ENCODE measurements at regions not wholly inside any gene's neighbourhood (a gene's known extent, or its start where the extent isn't known, plus 50 kb on each side); places are given as distances from the start of the nearest gene placed in this dataset.

DNA sequence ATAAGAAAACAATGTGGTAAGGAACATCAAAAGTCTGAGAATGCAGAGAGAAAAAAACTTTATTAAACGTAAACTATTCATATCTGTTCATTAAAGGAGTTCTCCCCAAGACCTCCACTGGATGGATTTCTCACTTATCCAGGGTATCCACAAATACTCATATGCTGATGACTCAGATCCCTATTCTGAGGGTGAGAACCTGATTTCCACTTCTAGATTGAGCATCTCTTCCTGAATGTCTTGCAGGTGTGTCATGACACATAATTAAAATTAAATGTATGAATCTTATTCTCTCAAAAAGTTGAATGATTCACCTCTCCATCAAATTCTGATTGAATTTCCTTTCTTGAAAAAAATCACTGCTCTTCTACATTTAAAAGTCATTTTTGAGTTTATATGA, 199.9 kb downstream of the MFSD1 start:
- Histone ChIP-seq H3K36me3 (ENCODE audit: control insufficient read depth in 1 of 2, insufficient read depth in 2 of 2, low read length in 2 of 2) (no peaks in the 10 kb centered on the region), H3K9ac (ENCODE audit: low read depth in 1 of 2, low read length in 2 of 2) (no peak overlapping the region), H3K27ac (ENCODE audit: low read depth, low read length) (no peak overlapping the region)

GRCh38 chr3:159005137-159005536, 203.3 kb downstream of the MFSD1 start:
- Histone ChIP-seq H3K4me3 (ENCODE audit: low read depth in 1 of 2, low read length in 2 of 2) (no peak overlapping the region), H3K4me1 (ENCODE audit: control insufficient read depth in 1 of 2, insufficient read depth in 2 of 2, low read length in 2 of 2) (no peaks in the 10 kb centered on the region), H3K9ac (ENCODE audit: low read depth in 1 of 2, low read length in 2 of 2) (no peak overlapping the region), H3K27me3 (ENCODE audit: control insufficient read depth in 1 of 2, insufficient read depth in 2 of 2, low read length in 2 of 2) (no peaks in the 10 kb centered on the region), H3K27ac (ENCODE audit: low read depth, low read length) (no peak overlapping the region), H3K9me3 (ENCODE audit: control insufficient read depth in 1 of 2, low read length in 2 of 2) (no peaks in the 10 kb centered on the region), H3K36me3 (ENCODE audit: control insufficient read depth in 1 of 2, insufficient read depth in 2 of 2, low read length in 2 of 2) (no peaks in the 10 kb centered on the region)

More for the DNA sequence above, 199.9 kb downstream of the MFSD1 start:
- Histone ChIP-seq H3K4me3 (ENCODE audit: low read depth in 1 of 2, low read length in 2 of 2) (no peak overlapping the region), H3K4me1 (ENCODE audit: control insufficient read depth in 1 of 2, insufficient read depth in 2 of 2, low read length in 2 of 2) (no peaks in the 10 kb centered on the region), H3K9me3 (ENCODE audit: control insufficient read depth in 1 of 2, low read length in 2 of 2) (no peaks in the 10 kb centered on the region), H3K27me3 (ENCODE audit: control insufficient read depth in 1 of 2, insufficient read depth in 2 of 2, low read length in 2 of 2) (no peaks in the 10 kb centered on the region)

- Histone ChIP-seq H3K4me1 (ENCODE audit: control insufficient read depth in 1 of 2, insufficient read depth in 2 of 2, low read length in 2 of 2) (no peaks in the 10 kb centered on the region), H3K36me3 (ENCODE audit: control insufficient read depth in 1 of 2, insufficient read depth in 2 of 2, low read length in 2 of 2) (no peaks in the 10 kb centered on the region), H3K27me3 (ENCODE audit: control insufficient read depth in 1 of 2, insufficient read depth in 2 of 2, low read length in 2 of 2) (no peaks in the 10 kb centered on the region), H3K9me3 (ENCODE audit: control insufficient read depth in 1 of 2, low read length in 2 of 2) (no peaks in the 10 kb centered on the region), H3K9ac (ENCODE audit: low read depth in 1 of 2, low read length in 2 of 2) (no peak overlapping the region), H3K27ac (ENCODE audit: low read depth, low read length) (no peak overlapping the region), H3K4me3 (ENCODE audit: low read depth in 1 of 2, low read length in 2 of 2) (no peak overlapping the region)
Measured at GRCh38 chr3:159007331-159007730, 205.5 kb downstream of the MFSD1 start.

DNA sequence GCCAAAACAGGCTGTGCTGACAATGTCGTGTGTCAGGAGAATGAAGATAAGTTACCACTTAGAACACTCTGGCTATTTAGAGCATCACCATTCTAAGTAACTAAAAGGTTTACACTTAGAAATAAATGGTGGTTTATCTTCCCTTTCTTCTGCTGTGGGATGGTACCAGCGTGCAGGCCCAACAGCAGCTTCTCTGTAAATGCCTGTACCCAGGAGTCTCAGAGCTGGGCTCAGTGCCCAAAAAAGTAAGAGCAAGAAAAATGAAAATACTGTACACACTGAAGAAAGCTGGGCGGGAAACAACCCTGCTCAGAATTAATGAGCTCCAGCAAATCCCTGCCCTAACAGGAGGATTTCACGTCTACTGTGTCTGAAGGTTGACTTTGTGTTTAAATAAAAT, 206.5 kb downstream of the MFSD1 start:
- Histone ChIP-seq H3K4me1 (ENCODE audit: control insufficient read depth in 1 of 2, insufficient read depth in 2 of 2, low read length in 2 of 2) (no peaks in the 10 kb centered on the region), H3K36me3 (ENCODE audit: control insufficient read depth in 1 of 2, insufficient read depth in 2 of 2, low read length in 2 of 2) (no peaks in the 10 kb centered on the region), H3K9me3 (ENCODE audit: control insufficient read depth in 1 of 2, low read length in 2 of 2) (no peaks in the 10 kb centered on the region), H3K27me3 (ENCODE audit: control insufficient read depth in 1 of 2, insufficient read depth in 2 of 2, low read length in 2 of 2) (no peaks in the 10 kb centered on the region), H3K27ac (ENCODE audit: low read depth, low read length) (no peak overlapping the region), H3K9ac (ENCODE audit: low read depth in 1 of 2, low read length in 2 of 2) (no peak overlapping the region), H3K4me3 (ENCODE audit: low read depth in 1 of 2, low read length in 2 of 2) (no peak overlapping the region)

DNA sequence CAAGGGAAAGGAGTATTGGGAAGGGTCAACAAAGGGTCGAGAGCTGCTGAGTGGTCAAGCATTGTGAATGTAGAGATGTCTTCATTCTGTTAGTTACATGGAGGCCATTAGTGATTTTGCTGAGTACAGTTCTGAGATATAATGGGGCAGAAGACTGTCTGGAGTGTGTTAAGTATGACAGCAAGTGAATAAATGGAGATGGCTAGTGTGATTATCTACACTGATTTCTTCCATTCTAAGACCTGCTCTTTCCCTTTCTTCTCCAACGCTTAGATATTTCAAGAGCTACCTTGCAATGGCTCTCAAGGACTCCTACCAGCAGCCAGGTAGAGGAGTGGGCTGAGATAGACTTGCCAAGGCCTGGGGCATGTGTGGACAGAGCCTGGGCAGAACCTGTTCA, 216.5 kb downstream of the MFSD1 start:
- H3K9ac ChIP-seq (ENCODE audit: low read depth in 1 of 2, low read length in 2 of 2), result no peak overlapping the region
- H3K9me3 ChIP-seq (ENCODE audit: control insufficient read depth in 1 of 2, low read length in 2 of 2), result peaks cover 0 to 2% of the 10 kb centered on the region in 2 donors
- no peak overlapping the region for H3K4me3 ChIP-seq (ENCODE audit: low read depth in 1 of 2, low read length in 2 of 2)
- no peaks in the 10 kb centered on the region for H3K4me1 ChIP-seq (ENCODE audit: control insufficient read depth in 1 of 2, insufficient read depth in 2 of 2, low read length in 2 of 2)
- H3K27me3 ChIP-seq (ENCODE audit: control insufficient read depth in 1 of 2, insufficient read depth in 2 of 2, low read length in 2 of 2), result no peaks in the 10 kb centered on the region
- no peak overlapping the region for H3K27ac ChIP-seq (ENCODE audit: low read depth, low read length)
- no peaks in the 10 kb centered on the region for H3K36me3 ChIP-seq (ENCODE audit: control insufficient read depth in 1 of 2, insufficient read depth in 2 of 2, low read length in 2 of 2)

GRCh38 chr3:159025733-159026132, 223.9 kb downstream of the MFSD1 start:
- peaks cover 0 to 2% of the 10 kb centered on the region in 2 donors for H3K9me3 ChIP-seq (ENCODE audit: control insufficient read depth in 1 of 2, low read length in 2 of 2)
- no peak overlapping the region for H3K27ac ChIP-seq (ENCODE audit: low read depth, low read length)
- H3K36me3 ChIP-seq (ENCODE audit: control insufficient read depth in 1 of 2, insufficient read depth in 2 of 2, low read length in 2 of 2), result no peaks in the 10 kb centered on the region
- H3K9ac ChIP-seq (ENCODE audit: low read depth in 1 of 2, low read length in 2 of 2), result no peak overlapping the region
- no peak overlapping the region for H3K4me3 ChIP-seq (ENCODE audit: low read depth in 1 of 2, low read length in 2 of 2)
- no peaks in the 10 kb centered on the region for H3K4me1 ChIP-seq (ENCODE audit: control insufficient read depth in 1 of 2, insufficient read depth in 2 of 2, low read length in 2 of 2)
- no peaks in the 10 kb centered on the region for H3K27me3 ChIP-seq (ENCODE audit: control insufficient read depth in 1 of 2, insufficient read depth in 2 of 2, low read length in 2 of 2)

DNA sequence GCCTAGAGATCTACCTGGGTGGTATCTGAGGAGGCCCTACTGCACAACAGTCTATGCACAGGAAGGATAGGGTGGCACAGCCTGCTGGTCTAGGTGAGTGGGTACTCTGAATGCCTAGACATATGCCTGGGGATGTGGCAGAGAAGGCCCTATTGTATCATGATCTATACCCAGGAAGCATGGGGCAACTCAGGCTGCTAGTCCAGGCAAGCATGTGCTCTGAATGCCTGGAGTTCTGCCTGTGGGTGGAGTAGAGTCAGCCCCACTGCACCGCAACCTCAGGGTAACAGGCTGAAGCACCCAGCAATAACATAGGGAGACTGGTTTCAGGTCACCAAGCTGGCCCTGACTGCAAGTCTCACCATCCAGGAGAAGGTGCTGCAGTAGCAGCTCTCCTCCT, 224.7 kb downstream of the MFSD1 start:
- no peaks in the 10 kb centered on the region for H3K36me3 ChIP-seq (ENCODE audit: control insufficient read depth in 1 of 2, insufficient read depth in 2 of 2, low read length in 2 of 2)
- no peak overlapping the region for H3K4me3 ChIP-seq (ENCODE audit: low read depth in 1 of 2, low read length in 2 of 2)
- no peaks in the 10 kb centered on the region for H3K4me1 ChIP-seq (ENCODE audit: control insufficient read depth in 1 of 2, insufficient read depth in 2 of 2, low read length in 2 of 2)
- no peak overlapping the region for H3K27ac ChIP-seq (ENCODE audit: low read depth, low read length)
- peaks cover 0 to 2% of the 10 kb centered on the region in 2 donors for H3K9me3 ChIP-seq (ENCODE audit: control insufficient read depth in 1 of 2, low read length in 2 of 2)
- H3K9ac ChIP-seq (ENCODE audit: low read depth in 1 of 2, low read length in 2 of 2), result no peak overlapping the region
- no peaks in the 10 kb centered on the region for H3K27me3 ChIP-seq (ENCODE audit: control insufficient read depth in 1 of 2, insufficient read depth in 2 of 2, low read length in 2 of 2)

- Histone ChIP-seq H3K9ac (ENCODE audit: low read depth in 1 of 2, low read length in 2 of 2) (no peak overlapping the region), H3K4me3 (ENCODE audit: low read depth in 1 of 2, low read length in 2 of 2) (no peak overlapping the region)
Measured at GRCh38 chr3:159028706-159029105, 226.9 kb downstream of the MFSD1 start.

DNA sequence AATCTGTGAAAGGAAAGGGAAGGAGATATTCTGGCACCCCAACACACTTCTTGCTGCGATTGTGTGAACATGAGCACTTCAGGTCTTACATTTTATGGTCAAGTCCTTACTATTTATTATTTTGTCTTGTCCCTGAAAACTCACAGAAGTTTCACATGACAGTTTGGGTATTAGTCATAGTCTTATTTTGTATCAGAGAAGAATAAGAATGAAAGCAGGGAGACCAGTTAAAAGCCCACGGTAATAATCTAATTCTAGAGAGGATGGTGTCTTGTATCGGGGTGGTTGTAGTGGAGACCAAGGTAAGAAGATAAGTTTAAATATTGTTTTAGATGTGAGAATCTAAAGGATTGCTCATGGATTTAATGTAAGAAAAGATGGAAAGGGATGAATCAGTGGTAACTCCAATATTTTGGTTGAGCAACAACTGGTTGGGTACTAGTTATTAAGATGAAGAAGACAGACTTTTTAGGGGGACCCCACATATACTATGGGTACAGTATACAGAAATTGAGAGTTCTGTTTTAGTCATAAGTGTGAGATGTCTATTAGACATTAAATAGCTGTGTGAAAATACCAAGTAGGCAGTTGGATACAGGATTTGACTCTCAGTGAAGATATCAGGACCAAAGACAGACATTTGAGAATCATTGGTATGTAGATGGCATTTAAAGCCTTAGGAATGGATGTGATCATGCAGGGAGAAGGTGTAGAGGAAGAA, 227.6 kb downstream of the MFSD1 start:
- no peaks in the 10 kb centered on the region for H3K9me3 ChIP-seq (ENCODE audit: control insufficient read depth in 1 of 2, low read length in 2 of 2)
- no peaks in the 10 kb centered on the region for H3K4me1 ChIP-seq (ENCODE audit: control insufficient read depth in 1 of 2, insufficient read depth in 2 of 2, low read length in 2 of 2)
- no peak overlapping the region for H3K9ac ChIP-seq (ENCODE audit: low read depth in 1 of 2, low read length in 2 of 2)
- no peaks in the 10 kb centered on the region for H3K36me3 ChIP-seq (ENCODE audit: control insufficient read depth in 1 of 2, insufficient read depth in 2 of 2, low read length in 2 of 2)
- no peak overlapping the region for H3K4me3 ChIP-seq (ENCODE audit: low read depth in 1 of 2, low read length in 2 of 2)
- H3K27me3 ChIP-seq (ENCODE audit: control insufficient read depth in 1 of 2, insufficient read depth in 2 of 2, low read length in 2 of 2), result no peaks in the 10 kb centered on the region
- no peak overlapping the region for H3K27ac ChIP-seq (ENCODE audit: low read depth, low read length)

More at GRCh38 chr3:159028706-159029105, 226.9 kb downstream of the MFSD1 start:
- Histone ChIP-seq H3K36me3 (ENCODE audit: control insufficient read depth in 1 of 2, insufficient read depth in 2 of 2, low read length in 2 of 2) (no peaks in the 10 kb centered on the region), H3K27me3 (ENCODE audit: control insufficient read depth in 1 of 2, insufficient read depth in 2 of 2, low read length in 2 of 2) (no peaks in the 10 kb centered on the region), H3K9me3 (ENCODE audit: control insufficient read depth in 1 of 2, low read length in 2 of 2) (no peaks in the 10 kb centered on the region), H3K27ac (ENCODE audit: low read depth, low read length) (no peak overlapping the region), H3K4me1 (ENCODE audit: control insufficient read depth in 1 of 2, insufficient read depth in 2 of 2, low read length in 2 of 2) (no peaks in the 10 kb centered on the region)

DNA sequence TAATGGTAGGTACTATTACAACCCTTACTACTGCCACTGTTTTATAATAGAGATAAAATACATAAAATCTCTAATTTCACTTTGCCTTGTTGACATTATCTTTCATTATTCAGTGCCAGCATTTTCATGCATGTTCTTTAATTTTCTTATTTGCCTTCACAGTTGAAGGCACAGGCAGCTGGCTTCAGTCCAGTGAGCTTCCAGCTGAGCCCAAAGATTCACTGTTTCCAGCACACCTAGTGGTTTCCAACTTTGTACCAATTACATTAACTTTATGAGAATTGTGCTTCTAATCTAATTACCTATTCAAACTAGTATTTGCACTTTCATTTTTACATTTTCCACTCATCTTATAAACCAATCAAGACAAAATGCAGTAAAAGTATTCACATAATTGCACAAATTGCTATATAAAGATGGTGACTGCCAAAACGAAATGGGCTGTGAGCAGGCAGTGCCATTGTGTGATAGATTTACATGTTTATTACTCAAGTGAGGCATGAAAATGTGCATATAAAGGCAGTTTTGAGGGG, 228.3 kb downstream of the MFSD1 start:
- no peaks in the 10 kb centered on the region for H3K9me3 ChIP-seq (ENCODE audit: control insufficient read depth in 1 of 2, low read length in 2 of 2)
- H3K4me1 ChIP-seq (ENCODE audit: control insufficient read depth in 1 of 2, insufficient read depth in 2 of 2, low read length in 2 of 2), result no peaks in the 10 kb centered on the region
- H3K4me3 ChIP-seq (ENCODE audit: low read depth in 1 of 2, low read length in 2 of 2), result no peak overlapping the region
- H3K9ac ChIP-seq (ENCODE audit: low read depth in 1 of 2, low read length in 2 of 2), result no peak overlapping the region
- no peaks in the 10 kb centered on the region for H3K36me3 ChIP-seq (ENCODE audit: control insufficient read depth in 1 of 2, insufficient read depth in 2 of 2, low read length in 2 of 2)
- H3K27me3 ChIP-seq (ENCODE audit: control insufficient read depth in 1 of 2, insufficient read depth in 2 of 2, low read length in 2 of 2), result no peaks in the 10 kb centered on the region
- no peak overlapping the region for H3K27ac ChIP-seq (ENCODE audit: low read depth, low read length)
